Stimulated activated CD8-positive, alpha-beta memory T cell treated with anti-CD3 and anti-CD28 coated beads, Interleukin-4, amount 100 ng/mL, for 1 hour (primary cell): ENCODE measurements at regions not wholly inside any gene's neighbourhood (a gene's known extent, or its start where the extent isn't known, plus 50 kb on each side); places are given as distances from the start of the nearest gene placed in this dataset.

Source experiments
- DNase-seq, 2 donors: peaks; one replicate each; pipeline ENCODE4 v3.0.0-alpha.2; 2020; ENCODE audit warnings: low read depth in 2 of 2, low spot score in 1 of 2

DNA sequence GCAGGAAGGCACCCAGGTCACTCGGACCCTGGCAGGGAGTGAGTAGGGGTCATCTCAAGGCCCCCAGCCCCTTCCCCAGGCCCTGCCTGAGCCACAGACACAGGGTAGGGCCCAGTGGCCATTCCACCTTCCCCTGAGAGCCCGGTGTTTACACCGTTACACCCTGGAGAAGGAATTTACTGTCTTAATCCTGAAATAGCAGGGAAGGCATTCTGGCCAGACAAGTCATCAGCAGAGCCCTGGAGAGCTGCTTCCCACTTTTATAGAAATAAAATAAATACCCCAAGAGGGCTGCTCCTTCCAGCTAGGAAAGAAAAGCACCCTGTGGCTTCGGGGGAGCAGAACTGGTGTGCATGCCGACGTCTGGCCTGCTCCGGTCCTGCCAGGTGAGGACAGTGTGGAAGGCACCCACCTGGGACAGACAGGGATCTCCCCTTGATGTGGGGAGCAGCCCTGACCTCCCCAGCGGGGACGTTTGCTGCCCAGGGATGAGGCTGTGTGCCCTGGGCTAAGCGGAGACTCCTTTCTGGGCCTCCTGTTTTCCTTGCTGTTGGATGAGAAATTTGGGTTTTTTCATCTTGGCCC, 180.0 kb downstream of the MN1 start:
- no peak for DNase-seq

GRCh38 chr22:27624042-27624441, 177.5 kb downstream of the MN1 start:
- DNase-seq, result no peak

- DNase-seq, result no peak
These were observed 176.9 kb downstream of the MN1 start for GRCh38 chr22:27624705-27625104.

DNA sequence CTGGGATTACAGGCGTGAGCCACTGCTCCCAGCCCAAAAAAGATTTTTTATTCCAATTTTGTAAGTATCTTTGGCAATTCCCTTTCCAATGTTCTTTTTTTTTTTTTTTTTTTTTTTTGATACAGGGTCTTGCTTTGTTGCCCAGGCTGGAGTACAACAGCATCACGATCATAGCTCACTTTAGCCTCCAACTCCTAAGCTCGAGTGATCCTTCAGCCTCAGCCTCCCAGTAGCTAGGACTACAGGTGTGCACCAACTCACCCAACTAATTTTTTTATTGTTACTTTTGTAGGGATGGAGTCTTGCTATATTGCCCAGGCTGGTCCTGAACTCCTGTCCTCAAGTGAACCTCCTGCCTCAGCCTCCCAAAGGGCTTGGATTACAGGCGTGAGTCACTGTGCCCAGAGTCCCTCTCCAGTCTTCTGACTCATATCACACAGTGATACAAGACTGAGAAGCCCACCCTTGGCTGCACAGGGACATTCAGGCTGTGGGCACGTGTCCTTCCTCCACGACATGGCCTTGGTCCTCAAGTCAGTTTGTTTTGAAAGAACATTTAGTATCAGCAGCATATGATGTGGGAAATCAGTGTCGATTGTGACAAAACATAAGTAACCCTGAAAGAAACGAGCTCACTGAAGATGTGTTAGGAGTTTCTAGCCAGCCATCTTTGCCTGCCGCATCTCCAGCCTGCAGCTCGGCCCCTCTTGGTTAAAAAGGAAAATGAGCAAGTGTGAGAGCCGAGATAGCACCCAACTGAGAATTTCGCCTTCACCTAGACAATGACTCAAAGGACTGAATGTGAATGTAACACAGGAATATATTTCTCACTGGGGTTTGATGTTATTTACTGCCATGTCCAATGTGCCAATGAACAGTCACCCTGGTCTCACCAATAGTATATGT, 175.5 kb downstream of the MN1 start:
- DNase-seq, result no peak

DNA sequence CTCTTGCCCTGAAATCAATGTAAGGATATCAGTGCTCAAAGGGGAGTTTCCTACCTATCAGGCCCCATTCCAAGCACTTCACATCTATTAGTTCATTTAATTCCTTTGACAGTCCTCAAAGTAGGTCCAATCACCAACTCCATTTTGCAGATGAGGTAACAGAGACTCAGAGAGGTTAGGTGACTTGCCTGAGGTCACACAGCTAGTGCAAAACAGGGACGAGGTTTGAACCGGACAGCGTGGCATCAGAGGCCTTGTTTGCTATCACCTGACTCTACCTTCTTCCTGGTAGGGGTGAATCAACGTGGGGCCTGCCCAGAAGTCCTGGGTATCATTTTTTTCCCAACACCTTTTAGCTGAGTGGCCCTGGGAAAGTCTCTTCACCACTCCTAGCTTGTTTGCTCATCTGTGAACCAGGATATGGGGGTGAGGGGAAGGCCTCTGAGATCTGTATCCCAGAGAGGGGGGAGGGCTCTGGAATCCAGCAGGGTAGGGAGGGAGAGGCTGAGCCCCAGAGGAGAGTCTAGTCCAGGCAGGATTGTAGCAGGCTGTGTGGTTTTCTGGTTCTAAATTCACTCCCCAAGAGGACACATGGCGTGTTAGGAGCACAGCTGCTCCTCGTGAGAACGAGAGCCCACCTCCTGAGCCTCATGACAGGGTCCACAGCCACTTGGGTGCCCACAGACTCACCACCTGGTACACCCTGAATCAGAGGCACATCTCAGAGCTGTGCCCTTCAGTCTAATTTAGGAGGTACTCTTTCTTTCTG, 174.7 kb downstream of the MN1 start:
- no peak for DNase-seq

GRCh38 chr22:27627444-27627833, 174.1 kb downstream of the MN1 start:
- DNase-seq, result no peak

- DNase-seq, result no peak
These were observed 173.7 kb downstream of the MN1 start for GRCh38 chr22:27627901-27628300.

- DNase-seq, result no peak
These were observed 173.2 kb downstream of the MN1 start for GRCh38 chr22:27628341-27628740.

- no peak for DNase-seq
These were observed 172.5 kb downstream of the MN1 start for GRCh38 chr22:27628891-27629631.

DNA sequence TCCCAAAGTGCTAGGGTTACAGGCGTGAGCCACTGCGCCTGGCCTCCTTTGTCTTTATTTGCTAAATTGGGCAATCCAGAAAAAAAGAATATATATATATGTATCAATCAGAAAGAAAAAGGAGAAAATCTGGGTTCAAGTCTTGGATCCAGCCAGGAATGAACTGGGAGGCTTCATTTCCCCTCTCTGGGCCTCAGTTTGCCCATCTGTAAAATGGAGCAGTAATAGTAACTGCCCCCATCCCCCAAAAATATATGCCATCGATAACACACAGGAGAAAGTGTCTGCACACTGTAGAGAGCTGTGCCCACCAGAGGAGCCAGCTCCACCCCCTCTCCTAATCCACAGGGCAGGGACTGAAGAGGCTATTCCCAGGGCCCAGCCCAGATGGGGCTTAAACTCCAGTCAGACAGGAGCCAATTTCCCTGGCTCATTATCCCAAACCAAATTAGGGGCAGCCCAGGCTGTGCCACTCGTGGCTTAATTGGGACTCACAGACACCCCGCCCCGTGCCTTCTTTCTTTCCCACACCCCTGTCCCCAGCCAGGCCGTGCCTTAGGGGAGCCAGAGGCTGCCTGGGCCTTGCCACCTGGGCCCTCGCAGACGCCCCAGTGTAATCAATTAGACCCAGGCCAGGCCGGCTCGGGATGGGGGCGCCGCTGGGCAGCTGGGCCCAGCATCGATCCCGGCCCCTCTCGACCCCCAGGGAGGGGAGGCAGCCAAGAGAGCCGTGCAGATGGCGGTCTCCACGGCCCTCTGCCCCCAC, 171.5 kb downstream of the MN1 start:
- DNase-seq, result no peak

- DNase-seq, result no peak
These were observed 170.8 kb downstream of the MN1 start for GRCh38 chr22:27630754-27631153.

DNA sequence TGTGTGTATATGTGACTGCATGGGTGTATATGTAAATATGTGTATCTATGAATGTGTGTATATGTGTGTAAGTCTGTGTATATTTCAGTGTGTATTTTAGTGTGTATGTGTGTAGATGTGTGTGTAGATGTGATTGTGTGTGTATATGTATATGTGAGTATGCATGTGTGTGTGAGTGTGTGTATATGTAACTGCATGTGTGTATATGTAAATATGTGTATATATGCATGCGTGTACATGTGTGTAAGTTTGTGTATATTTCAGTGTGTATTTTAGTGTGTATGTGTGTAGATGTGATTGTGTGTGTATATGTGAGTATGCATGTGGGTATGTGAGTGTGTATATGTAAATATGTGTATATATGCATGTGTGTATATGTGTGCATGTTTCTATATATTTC, 169.9 kb downstream of the MN1 start:
- DNase-seq, result no peak

GRCh38 chr22:27632451-27633295, 168.9 kb downstream of the MN1 start:
- no peak for DNase-seq

DNA sequence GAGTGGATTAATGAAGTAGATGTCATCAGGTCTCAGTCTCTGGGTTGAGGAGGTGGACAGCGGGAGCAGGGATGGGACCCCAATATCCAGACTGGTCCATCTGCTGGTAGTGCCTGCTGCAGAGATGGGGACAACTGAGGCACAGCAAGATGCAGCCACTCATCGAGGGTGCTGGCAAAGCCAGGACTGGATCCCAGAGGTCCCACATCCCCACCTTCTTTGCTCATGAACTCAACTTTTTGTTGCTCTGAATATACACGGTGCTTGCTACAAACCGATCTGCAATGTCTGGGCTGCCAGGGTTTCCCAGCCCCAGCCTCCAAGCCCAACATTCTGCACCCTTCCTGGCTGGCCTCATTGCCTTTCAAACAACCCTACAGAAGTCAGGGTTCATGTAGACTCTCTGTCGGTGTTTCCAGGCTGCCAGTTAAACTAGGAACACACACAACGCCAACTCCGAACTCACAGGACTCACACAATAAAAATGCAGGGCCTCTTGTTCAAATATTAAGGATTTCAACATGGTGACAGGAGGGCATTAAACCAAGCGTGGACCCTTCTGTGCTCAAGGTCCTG, 168.2 kb downstream of the MN1 start:
- DNase-seq, result no peak

GRCh38 chr22:27634043-27634740, 167.4 kb downstream of the MN1 start:
- no peak for DNase-seq

- DNase-seq, result no peak
These were observed 166.1 kb downstream of the MN1 start for GRCh38 chr22:27635435-27635834.

DNA sequence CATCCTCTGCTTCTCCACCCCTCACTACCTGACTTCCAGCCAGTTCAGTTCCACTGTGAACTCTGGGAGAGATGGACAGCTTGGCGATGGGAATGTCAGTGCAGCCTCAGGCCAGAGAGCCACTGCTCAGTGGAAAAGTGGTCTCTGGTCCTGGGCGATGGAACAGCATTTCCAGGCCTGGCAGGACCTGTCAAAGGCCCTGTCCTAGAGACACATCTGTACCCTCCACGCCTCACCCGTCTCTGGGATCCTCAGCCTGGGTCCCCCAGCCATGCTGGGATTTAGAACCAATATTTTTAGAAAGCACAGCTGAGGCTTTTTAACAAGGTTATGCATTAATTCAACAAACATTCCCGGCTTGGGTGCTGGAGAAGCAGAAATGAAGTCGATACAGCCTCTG, 165.7 kb downstream of the MN1 start:
- no peak for DNase-seq

GRCh38 chr22:27636716-27637508, 164.6 kb downstream of the MN1 start:
- DNase-seq, result no peak
